Thyroid gland (tissue), 4 donors: ENCODE measurements at regions not wholly inside any gene's neighbourhood (a gene's known extent, or its start where the extent isn't known, plus 50 kb on each side); places are given as distances from the start of the nearest gene placed in this dataset.

Experiments used
- POLR2A ChIP-seq, 2 donors: fragments of 450-650 bp; IDR thresholded peaks; one replicate each; pipeline ENCODE4 v1.6.1; 2017; ENCODE audit warnings: antibody characterized with exemption in 2 of 2, mild to moderate bottlenecking in 2 of 2, moderate library complexity in 1 of 2
- TF ChIP-seq, protein P1 (sequence below), 6 experiments: fragments of 200-600 bp in 3 of 6; fragments of 450-650 bp in 3 of 6; sonication (generic) in 3 of 6; IDR thresholded peaks; one replicate each; pipeline ENCODE4 v1.5.1; 2016 to 2019; ENCODE audit warnings: antibody characterized with exemption in 6 of 6, mild to moderate bottlenecking in 2 of 6, inconsistent platforms in 1 of 6, moderate library complexity in 1 of 6

- TF ChIP-seq, protein P1, sequence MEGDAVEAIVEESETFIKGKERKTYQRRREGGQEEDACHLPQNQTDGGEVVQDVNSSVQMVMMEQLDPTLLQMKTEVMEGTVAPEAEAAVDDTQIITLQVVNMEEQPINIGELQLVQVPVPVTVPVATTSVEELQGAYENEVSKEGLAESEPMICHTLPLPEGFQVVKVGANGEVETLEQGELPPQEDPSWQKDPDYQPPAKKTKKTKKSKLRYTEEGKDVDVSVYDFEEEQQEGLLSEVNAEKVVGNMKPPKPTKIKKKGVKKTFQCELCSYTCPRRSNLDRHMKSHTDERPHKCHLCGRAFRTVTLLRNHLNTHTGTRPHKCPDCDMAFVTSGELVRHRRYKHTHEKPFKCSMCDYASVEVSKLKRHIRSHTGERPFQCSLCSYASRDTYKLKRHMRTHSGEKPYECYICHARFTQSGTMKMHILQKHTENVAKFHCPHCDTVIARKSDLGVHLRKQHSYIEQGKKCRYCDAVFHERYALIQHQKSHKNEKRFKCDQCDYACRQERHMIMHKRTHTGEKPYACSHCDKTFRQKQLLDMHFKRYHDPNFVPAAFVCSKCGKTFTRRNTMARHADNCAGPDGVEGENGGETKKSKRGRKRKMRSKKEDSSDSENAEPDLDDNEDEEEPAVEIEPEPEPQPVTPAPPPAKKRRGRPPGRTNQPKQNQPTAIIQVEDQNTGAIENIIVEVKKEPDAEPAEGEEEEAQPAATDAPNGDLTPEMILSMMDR (IDR thresholded peaks at IDR 0.05), result no peak
- no peak for TF ChIP-seq POLR2A (IDR thresholded peaks at IDR 0.05)
These were observed 116.9 kb upstream of the ATP8B1 start for GRCh38 chr18:57920036-57920435.
